Sigmoid colon (tissue), 6 donors: ENCODE measurements at regions not wholly inside any gene's neighbourhood (a gene's known extent, or its start where the extent isn't known, plus 50 kb on each side); places are given as distances from the start of the nearest gene placed in this dataset.

Experiments
- DNase-seq: peaks from one replicate; pipeline ENCODE4 v3.0.0-alpha.2; 2019
- H3K27ac ChIP-seq, 4 donors: fragments of 200-600 bp; sonication (generic); one replicate each; pipeline ENCODE4 v1.5.1; 2016 to 2019; ENCODE audit warnings: mild to moderate bottlenecking in 1 of 4
- H3K27me3 ChIP-seq, 3 donors: fragments of 200-600 bp; sonication (generic); one replicate each; pipeline ENCODE4 v1.5.1; 2019; ENCODE audit warnings: mild to moderate bottlenecking in 1 of 3
- H3K36me3 ChIP-seq, 4 donors: fragments of 200-600 bp; sonication (generic); one replicate each; pipeline ENCODE4 v1.5.1; 2016 to 2019
- H3K4me1 ChIP-seq, 4 donors: fragments of 200-600 bp; sonication (generic); one replicate each; pipeline ENCODE4 v1.5.1; 2017 to 2019
- H3K4me3 ChIP-seq, 4 donors: fragments of 200-600 bp; sonication (generic); one replicate each; pipeline ENCODE4 v1.5.1; 2017 to 2019; ENCODE audit warnings: mild to moderate bottlenecking in 2 of 4, moderate library complexity in 1 of 4
- H3K9me3 ChIP-seq, 4 donors: fragments of 200-600 bp in 3 of 4; sonication (generic) in 3 of 4; one replicate each; pipeline versions ENCODE4 v1.5.1 to v1.6.1; 2013 to 2019
- EP300 ChIP-seq, 4 donors: sonication (generic); formaldehyde crosslinking; IDR thresholded peaks; one replicate each; pipeline ENCODE4 v1.6.1; 2017; ENCODE audit warnings: antibody characterized with exemption in 4 of 4
- POLR2A ChIP-seq, 2 donors: fragments of 450-650 bp; IDR thresholded peaks; one replicate each; pipeline ENCODE4 v1.6.1; 2016; ENCODE audit warnings: antibody characterized with exemption in 2 of 2, mild to moderate bottlenecking in 2 of 2, moderate library complexity in 2 of 2
- POLR2AphosphoS5 ChIP-seq, 4 donors: sonication (generic); formaldehyde crosslinking; IDR thresholded peaks; one replicate each; pipeline ENCODE4 v1.6.1; 2017; ENCODE audit warnings: antibody characterized with exemption in 4 of 4
- WGBS, 2 donors: extraction: QIAGEN DNeasy Blood & Tissue Kit; methylation state at CpG; one replicate each; pipeline ENCODE4 v1.1.7; 2013; 5-methylcytosine and 5-hydroxymethylcytosine counted together
- intact Hi-C: fragments of 100-400 bp; cut with DNase I; formaldehyde crosslinking; loops from one replicate; pipeline ENCODE4 v1.15.1; 2023
- TF ChIP-seq, protein P1 (sequence below), 4 experiments: fragments of 450-650 bp in 3 of 4; fragments of 200-600 bp in 1 of 4; IDR thresholded peaks; one replicate each; pipeline ENCODE4 v1.5.1; 2016 to 2019; ENCODE audit warnings: antibody characterized with exemption in 4 of 4, mild to moderate bottlenecking in 3 of 4, moderate library complexity in 2 of 4
- donor health status: healthy with polysubstance abuse.
- donor health status: healthy.

DNA sequence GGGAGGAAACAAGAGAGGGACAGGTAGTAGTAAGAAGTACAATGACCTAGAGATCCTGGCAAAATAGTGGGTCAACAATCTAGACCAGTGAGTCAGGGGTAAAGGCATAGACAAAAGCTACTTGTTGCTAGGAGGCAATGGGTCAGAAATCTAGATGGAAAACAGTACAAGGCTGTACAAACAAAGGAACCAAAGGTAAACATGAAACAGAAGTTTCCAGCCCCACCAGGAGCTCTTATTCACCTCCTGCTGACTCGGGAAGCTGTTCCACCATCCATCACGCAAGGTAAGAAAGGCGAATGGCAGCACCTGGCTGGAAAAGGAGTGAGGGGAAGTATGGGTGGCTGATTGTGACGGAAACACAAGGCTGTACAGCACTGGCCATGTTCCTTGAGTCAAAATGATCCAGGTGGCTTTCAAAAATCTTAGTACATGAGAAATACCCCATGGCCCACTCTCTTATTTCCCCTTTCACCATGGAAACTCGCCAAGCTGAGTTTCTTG, 70.5 kb upstream of the RAI14 start:
- DNase-seq = no peak
- no peaks in the 10 kb centered on the region for H3K9me3 ChIP-seq
- peaks cover 0 to 7% (median 0%) of the 10 kb centered on the region in 4 donors for H3K4me1 ChIP-seq
- 72 to 86% methylated on average over 5 of the region's 5 CpGs for WGBS, 2 donors
- H3K36me3 ChIP-seq = no peaks in the 10 kb centered on the region
- no peak overlapping the region for H3K4me3 ChIP-seq
- H3K27ac ChIP-seq = peak overlapping the region in 1 of 4 donors; percentile 34
- no peaks in the 10 kb centered on the region for H3K27me3 ChIP-seq
- intact Hi-C loops = no loop called here
- TF ChIP-seq, protein P1, sequence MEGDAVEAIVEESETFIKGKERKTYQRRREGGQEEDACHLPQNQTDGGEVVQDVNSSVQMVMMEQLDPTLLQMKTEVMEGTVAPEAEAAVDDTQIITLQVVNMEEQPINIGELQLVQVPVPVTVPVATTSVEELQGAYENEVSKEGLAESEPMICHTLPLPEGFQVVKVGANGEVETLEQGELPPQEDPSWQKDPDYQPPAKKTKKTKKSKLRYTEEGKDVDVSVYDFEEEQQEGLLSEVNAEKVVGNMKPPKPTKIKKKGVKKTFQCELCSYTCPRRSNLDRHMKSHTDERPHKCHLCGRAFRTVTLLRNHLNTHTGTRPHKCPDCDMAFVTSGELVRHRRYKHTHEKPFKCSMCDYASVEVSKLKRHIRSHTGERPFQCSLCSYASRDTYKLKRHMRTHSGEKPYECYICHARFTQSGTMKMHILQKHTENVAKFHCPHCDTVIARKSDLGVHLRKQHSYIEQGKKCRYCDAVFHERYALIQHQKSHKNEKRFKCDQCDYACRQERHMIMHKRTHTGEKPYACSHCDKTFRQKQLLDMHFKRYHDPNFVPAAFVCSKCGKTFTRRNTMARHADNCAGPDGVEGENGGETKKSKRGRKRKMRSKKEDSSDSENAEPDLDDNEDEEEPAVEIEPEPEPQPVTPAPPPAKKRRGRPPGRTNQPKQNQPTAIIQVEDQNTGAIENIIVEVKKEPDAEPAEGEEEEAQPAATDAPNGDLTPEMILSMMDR (IDR thresholded peaks at IDR 0.05) = no peak
- TF ChIP-seq POLR2AphosphoS5 (IDR thresholded peaks at IDR 0.05) (no peak), POLR2A (IDR thresholded peaks at IDR 0.05) (no peak), EP300 (IDR thresholded peaks at IDR 0.05) (no peak)

DNA sequence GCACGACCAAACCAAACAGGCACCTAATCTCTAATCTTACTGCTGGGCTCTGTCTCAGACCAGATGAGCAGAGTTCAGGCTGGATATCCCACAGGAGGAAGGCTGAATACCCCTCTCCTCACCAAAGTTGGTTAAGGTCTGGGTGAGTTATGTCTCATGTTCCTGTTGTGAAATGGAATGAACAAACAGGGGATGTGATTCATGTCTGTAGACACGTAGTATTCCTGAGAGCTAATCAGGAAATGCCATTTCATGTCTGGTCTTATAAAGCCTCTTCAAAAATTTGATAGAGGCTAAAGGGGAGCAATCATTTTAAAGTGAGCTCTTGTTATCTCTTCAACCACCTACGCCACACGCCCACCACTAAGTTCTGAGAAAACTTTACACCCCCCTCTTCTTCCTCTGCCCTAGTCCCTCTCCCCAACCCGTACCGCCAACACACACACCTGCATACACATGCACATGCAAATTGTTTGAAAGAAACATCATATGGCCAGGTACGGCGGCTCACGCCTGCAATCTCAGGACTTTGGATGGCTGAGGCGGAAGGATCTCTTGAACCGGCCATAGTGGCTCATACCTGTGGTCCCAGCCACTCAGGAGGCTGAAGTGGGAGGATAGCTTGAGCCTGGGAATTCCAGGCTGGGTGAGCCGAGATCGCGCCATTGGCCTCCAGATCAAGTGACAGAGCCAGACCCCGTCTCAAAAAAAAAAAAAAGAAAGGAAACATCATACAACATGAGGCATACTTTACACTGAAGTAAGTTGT, 69.8 kb upstream of the RAI14 start:
- Histone ChIP-seq H3K27ac (peak overlapping the region in 1 of 4 donors; percentile 34), H3K4me3 (no peak overlapping the region), H3K4me1 (peaks cover 0 to 7% (median 0%) of the 10 kb centered on the region in 4 donors), H3K36me3 (no peaks in the 10 kb centered on the region), H3K27me3 (no peaks in the 10 kb centered on the region), H3K9me3 (no peaks in the 10 kb centered on the region)
- TF ChIP-seq, protein P1 (IDR thresholded peaks at IDR 0.05) = no peak
- TF ChIP-seq EP300 (IDR thresholded peaks at IDR 0.05) = no peak
- DNase-seq = no peak
- intact Hi-C loops = no loop called here
- 89 to 91% methylated on average over 15 of the region's 15 CpGs for WGBS, 2 donors

DNA sequence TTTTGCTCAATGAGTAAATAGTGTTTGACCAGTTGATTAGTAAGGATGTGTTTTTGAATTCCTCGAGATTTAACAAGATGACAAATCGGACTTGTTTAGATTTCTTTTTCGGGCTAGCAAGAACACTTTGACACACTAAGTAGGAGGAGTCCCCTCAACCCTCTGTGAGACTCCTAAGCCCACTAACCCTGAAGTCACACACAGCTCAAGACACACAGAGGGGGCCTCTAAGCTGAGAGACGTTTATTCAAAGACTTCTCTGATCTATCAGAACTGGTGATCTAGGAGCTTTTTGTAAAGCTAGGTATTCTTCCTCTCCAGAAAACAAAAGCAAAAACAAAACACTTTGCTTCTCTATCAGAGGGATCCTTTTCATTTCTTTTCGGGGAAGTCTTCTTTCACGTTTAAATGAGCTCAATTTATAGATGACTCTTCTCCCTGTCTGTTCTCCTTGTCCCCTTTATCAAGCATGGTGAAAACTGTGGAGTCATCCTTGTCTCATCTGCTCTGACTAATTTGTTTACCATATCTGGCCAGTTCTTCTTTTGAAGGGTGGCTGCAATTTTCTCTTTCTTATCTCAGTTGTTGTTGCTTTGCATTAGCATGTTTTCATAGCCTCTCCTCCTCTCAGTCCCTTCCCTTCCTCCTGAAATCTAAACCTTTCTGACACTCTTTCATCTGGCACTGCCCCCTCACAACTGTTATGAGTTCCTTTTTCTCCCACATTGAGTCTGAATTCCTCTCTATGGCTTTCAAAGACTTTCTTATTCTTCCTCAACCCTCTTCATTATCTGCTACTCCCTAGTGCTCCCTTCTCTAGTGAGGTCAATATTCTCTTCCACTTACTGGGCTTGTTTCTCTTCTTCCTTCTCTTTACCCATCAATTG, 68.5 kb upstream of the RAI14 start:
- Histone ChIP-seq H3K27me3 (no peaks in the 10 kb centered on the region), H3K4me1 (peaks cover 0 to 7% (median 0%) of the 10 kb centered on the region in 4 donors), H3K27ac (no peak overlapping the region), H3K9me3 (no peaks in the 10 kb centered on the region), H3K36me3 (no peaks in the 10 kb centered on the region), H3K4me3 (no peak overlapping the region)
- TF ChIP-seq EP300 (IDR thresholded peaks at IDR 0.05) (no peak), POLR2AphosphoS5 (IDR thresholded peaks at IDR 0.05) (no peak), POLR2A (IDR thresholded peaks at IDR 0.05) (no peak)
- TF ChIP-seq, protein P1 (IDR thresholded peaks at IDR 0.05) = no peak
- WGBS, 2 donors = 65 to 71% methylated on average over 6 of the region's 6 CpGs
- DNase-seq = no peak
- intact Hi-C loops = no loop called here

DNA sequence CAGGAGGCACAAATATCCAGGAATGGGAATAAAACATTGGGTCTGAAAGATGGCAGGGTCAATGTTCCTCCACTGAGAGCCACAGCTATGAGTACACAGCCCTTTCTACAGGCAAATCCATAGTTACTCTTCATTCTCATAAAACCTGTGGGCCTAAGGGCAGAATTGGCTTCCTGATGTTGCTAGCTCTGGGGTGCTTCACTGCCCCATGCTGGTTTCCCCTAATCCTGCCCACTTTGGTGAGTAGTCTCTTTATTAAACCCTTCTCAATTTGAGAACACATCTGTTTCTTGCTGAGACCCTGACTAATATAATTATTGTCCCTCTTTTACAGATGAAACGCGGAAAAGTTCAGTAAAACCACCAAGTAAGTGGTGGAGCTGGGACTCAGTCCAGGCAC, 66.3 kb upstream of the RAI14 start:
- no peaks in the 10 kb centered on the region for H3K9me3 ChIP-seq
- DNase-seq = no peak
- intact Hi-C loops = no loop called here
- no peak overlapping the region for H3K4me3 ChIP-seq
- no peaks in the 10 kb centered on the region for H3K36me3 ChIP-seq
- no peaks in the 10 kb centered on the region for H3K27me3 ChIP-seq
- WGBS, 2 donors = 95 to 98% methylated on average over 2 of the region's 2 CpGs
- H3K4me1 ChIP-seq = peaks cover 0 to 7% (median 0%) of the 10 kb centered on the region in 4 donors
- TF ChIP-seq, protein P1 (IDR thresholded peaks at IDR 0.05) = no peak
- TF ChIP-seq POLR2AphosphoS5 (IDR thresholded peaks at IDR 0.05) (no peak), POLR2A (IDR thresholded peaks at IDR 0.05) (no peak), EP300 (IDR thresholded peaks at IDR 0.05) (no peak)
- no peak overlapping the region for H3K27ac ChIP-seq
